Retinal pigment epithelial cell (primary cell): ENCODE measurements at regions not wholly inside any gene's neighbourhood (a gene's known extent, or its start where the extent isn't known, plus 50 kb on each side); places are given as distances from the start of the nearest gene placed in this dataset.

ENCODE experiments used
- DNase-seq: peaks from one replicate; pipeline ENCODE4 v3.0.0-alpha.2; 2010; ENCODE audit warnings: low read depth
- H3K4me3 ChIP-seq: 2 replicates; pipeline ENCODE4 v1.5.1; 2011; ENCODE audit warnings: mild to moderate bottlenecking, low read length, control low read depth, moderate library complexity
- TF ChIP-seq, protein P1 (sequence below): conservative IDR thresholded peaks from 2 replicates; pipeline ENCODE4 v1.5.1; 2011; ENCODE audit warnings: low read depth, low read length, control low read depth, inconsistent platforms

DNA sequence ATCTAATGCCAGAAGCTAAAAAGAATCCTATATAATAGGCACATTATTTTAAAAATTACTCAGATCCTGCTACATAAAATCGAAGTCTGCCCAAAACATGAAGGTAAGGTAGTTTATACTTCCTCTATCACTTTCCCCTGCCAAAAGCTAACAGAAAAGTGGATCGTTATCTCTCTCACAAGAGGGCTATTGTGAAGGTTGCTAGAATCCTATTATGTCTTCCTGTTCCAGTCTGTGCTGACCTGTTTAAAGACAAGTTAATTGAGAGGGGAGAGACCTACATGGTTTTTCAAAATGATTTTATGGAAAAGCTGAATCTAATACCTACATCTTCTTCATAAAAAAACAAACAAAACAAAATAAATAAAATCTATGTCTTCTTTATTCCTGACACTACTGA is 1410.9 kb upstream of the CDH8 start:
- no peak for DNase-seq
- TF ChIP-seq, protein P1, sequence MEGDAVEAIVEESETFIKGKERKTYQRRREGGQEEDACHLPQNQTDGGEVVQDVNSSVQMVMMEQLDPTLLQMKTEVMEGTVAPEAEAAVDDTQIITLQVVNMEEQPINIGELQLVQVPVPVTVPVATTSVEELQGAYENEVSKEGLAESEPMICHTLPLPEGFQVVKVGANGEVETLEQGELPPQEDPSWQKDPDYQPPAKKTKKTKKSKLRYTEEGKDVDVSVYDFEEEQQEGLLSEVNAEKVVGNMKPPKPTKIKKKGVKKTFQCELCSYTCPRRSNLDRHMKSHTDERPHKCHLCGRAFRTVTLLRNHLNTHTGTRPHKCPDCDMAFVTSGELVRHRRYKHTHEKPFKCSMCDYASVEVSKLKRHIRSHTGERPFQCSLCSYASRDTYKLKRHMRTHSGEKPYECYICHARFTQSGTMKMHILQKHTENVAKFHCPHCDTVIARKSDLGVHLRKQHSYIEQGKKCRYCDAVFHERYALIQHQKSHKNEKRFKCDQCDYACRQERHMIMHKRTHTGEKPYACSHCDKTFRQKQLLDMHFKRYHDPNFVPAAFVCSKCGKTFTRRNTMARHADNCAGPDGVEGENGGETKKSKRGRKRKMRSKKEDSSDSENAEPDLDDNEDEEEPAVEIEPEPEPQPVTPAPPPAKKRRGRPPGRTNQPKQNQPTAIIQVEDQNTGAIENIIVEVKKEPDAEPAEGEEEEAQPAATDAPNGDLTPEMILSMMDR: no peak
- H3K4me3 ChIP-seq: no peak overlapping the region

DNA sequence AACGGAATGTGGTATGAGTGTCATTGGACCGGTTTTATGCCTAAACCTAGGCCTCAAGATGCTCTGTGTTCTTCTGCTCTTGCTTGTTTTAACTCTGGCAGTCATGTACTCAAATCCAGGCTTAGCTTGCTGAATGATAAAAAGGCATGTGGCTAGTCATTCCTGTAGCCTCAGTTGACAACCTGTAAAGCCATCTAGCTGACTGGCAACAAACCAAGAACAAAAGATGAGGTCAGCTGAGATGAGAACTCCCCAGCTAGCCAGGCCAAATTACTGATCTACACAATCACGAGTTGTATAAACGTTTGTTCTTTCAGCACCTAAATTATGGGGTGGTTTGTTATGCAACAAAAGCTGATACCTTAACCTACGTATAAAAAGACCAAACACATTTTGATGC is 1406.0 kb upstream of the CDH8 start:
- no peak overlapping the region for H3K4me3 ChIP-seq
- DNase-seq: no peak
- TF ChIP-seq, protein P1: no peak

- TF ChIP-seq, protein P1: no peak
- DNase-seq: no peak
- H3K4me3 ChIP-seq: no peak overlapping the region
Measured at GRCh38 chr16:63426275-63426870, 1390.1 kb upstream of the CDH8 start.

- H3K4me3 ChIP-seq: no peak overlapping the region
- no peak for DNase-seq
- TF ChIP-seq, protein P1: no peak
Measured at GRCh38 chr16:63422715-63423114, 1386.5 kb upstream of the CDH8 start.

GRCh38 chr16:63416712-63417111 is 1380.5 kb upstream of the CDH8 start:
- no peak for DNase-seq
- TF ChIP-seq, protein P1: no peak
- H3K4me3 ChIP-seq: no peak overlapping the region

GRCh38 chr16:63415014-63415413 is 1378.8 kb upstream of the CDH8 start:
- no peak overlapping the region for H3K4me3 ChIP-seq
- TF ChIP-seq, protein P1: no peak
- DNase-seq: no peak

DNA sequence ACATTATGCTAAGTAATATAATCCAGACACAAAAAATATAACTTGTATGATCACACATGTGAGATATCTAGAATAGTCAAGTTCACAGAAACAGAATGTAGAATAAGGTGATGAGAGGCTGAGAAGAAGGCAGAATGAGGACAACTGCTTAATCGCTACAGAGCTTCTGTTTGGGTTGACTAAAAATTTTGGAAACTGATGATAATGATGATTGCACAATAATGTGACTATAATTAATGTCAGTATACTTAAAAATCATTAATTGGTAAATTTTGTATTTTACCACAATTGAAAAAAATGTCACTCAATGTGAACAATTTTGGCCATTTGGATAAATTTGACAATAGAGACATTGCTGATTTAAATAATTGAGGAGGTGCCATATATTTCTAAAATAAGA is 1374.4 kb upstream of the CDH8 start:
- H3K4me3 ChIP-seq: no peak overlapping the region
- TF ChIP-seq, protein P1: no peak
- no peak for DNase-seq
